H1 (cell line): ENCODE measurements at regions not wholly inside any gene's neighbourhood (a gene's known extent, or its start where the extent isn't known, plus 50 kb on each side); places are given as distances from the start of the nearest gene placed in this dataset.

ENCODE experiments used
- GABPA ChIP-seq: IDR thresholded peaks from 2 replicates; pipeline ENCODE4 v1.6.1; 2011; ENCODE audit warnings: mild to moderate bottlenecking, low read length, moderate library complexity, borderline replicate concordance; ENCODE audit not compliant: insufficient read depth
- JUND ChIP-seq: IDR thresholded peaks from 2 replicates; pipeline ENCODE4 v1.6.1; 2011; ENCODE audit warnings: mild to moderate bottlenecking, improper control_type of control experiment, low read length
- MAX ChIP-seq: IDR thresholded peaks from 2 replicates; pipeline ENCODE4 v1.6.1; 2012; ENCODE audit warnings: inconsistent platforms
- NRF1 ChIP-seq: IDR thresholded peaks from 2 replicates; pipeline ENCODE4 v1.6.1; 2011; ENCODE audit warnings: mild to moderate bottlenecking, low read depth, low read length, improper control_type of control experiment
- PHF8 ChIP-seq: fragments of 200-600 bp; sonication (generic); conservative IDR thresholded peaks from 2 replicates; pipeline ENCODE4 v1.7.1; 2012; ENCODE audit warnings: low read depth, mild to moderate bottlenecking, inconsistent platforms, low read length, moderate library complexity

GRCh38 chr13:70518081-70518480 is 409.8 kb upstream of the KLHL1 start (continued):
- no peak for TF ChIP-seq MAX
- TF ChIP-seq PHF8, result no peak
- no peak for TF ChIP-seq NRF1
- no peak for TF ChIP-seq GABPA
- no peak for TF ChIP-seq JUND
